ENCODE measurements at regions not wholly inside any gene's neighbourhood (a gene's known extent, or its start where the extent isn't known, plus 50 kb on each side); places are given as distances from the start of the nearest gene placed in this dataset.
"Not testable (repeated sequence)": the region's sequence is repeated elsewhere in the genome, so short reads cannot be mapped to it uniquely, and the experiment has no call there.

DNA sequence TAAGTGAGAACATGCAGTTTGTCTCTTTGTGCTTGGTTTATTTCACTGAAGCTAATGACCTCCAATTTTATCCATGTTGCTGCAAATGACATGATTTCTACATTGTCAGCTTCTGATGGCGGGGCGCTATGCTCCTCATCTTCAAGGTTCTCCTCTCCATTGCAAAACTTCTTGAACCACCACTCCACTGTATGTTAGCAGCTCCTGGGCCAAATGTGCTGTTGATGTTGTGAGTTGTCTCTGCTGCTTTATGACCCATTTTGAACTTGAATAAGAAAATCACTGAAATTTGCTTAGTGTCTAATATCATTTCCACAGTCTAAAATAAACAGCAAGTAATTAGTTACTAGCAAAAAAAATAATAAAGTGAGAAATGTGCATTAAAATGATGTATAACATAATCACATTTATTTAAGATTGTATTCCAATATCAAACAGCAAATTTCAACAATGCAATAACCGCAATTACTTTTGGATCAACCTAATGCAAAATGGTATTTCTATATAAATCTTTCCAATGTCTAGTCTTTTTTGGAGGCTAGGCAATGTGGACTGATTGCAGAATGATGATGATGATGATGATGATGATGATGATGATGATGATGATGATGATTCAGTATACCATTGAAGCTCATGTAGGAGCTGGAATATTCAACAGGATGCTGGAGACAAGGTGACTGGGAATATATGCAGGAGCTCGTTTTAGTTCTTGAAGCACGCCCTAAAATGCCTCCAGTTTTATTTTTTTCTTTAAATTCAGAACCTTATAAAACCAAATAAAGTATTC, 304.9 kb upstream of the KYNU start:
- DNase-seq, result no peak
- Histone ChIP-seq H3K27me3 (ENCODE audit: low read depth) (no peaks in the 10 kb centered on the region), H3K9me3 (replicated peaks) (no peaks in the 10 kb centered on the region), H3K4me3 (no peak overlapping the region), H3K36me3 (no peaks in the 10 kb centered on the region), H3K27ac (replicated peaks) (no peak overlapping the region), H3K4me1 (no peaks in the 10 kb centered on the region)
- intact Hi-C loops (cut with micrococcal nuclease), result no loop called here
- TF ChIP-seq, protein P1, sequence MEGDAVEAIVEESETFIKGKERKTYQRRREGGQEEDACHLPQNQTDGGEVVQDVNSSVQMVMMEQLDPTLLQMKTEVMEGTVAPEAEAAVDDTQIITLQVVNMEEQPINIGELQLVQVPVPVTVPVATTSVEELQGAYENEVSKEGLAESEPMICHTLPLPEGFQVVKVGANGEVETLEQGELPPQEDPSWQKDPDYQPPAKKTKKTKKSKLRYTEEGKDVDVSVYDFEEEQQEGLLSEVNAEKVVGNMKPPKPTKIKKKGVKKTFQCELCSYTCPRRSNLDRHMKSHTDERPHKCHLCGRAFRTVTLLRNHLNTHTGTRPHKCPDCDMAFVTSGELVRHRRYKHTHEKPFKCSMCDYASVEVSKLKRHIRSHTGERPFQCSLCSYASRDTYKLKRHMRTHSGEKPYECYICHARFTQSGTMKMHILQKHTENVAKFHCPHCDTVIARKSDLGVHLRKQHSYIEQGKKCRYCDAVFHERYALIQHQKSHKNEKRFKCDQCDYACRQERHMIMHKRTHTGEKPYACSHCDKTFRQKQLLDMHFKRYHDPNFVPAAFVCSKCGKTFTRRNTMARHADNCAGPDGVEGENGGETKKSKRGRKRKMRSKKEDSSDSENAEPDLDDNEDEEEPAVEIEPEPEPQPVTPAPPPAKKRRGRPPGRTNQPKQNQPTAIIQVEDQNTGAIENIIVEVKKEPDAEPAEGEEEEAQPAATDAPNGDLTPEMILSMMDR (IDR thresholded peaks at IDR 0.05; ENCODE audit: borderline replicate concordance), result no peak

DNA sequence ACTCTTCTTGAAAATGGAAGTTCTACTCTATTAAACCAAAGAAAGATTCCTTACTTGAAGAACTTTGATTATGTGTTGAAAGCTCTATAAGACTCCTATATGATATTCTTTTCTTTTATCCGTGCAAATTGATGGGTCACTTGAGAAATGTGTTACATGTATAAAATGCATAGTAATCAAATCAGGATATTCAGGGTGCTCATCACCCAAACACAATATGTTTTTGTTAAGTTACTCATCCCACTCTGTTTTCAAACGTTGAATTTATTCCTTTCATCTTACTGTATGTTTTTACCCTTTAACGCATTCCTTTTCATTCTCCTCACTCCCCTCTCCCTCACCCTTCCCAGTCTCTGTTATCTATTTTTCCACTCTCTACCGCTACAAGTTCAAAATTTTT, 305.5 kb upstream of the KYNU start:
- no peak for DNase-seq
- Histone ChIP-seq H3K9me3 (replicated peaks) (no peaks in the 10 kb centered on the region), H3K27ac (replicated peaks) (no peak overlapping the region), H3K27me3 (ENCODE audit: low read depth) (no peaks in the 10 kb centered on the region), H3K36me3 (no peaks in the 10 kb centered on the region), H3K4me3 (no peak overlapping the region), H3K4me1 (no peaks in the 10 kb centered on the region)
- TF ChIP-seq, protein P1 (IDR thresholded peaks at IDR 0.05; ENCODE audit: borderline replicate concordance), result no peak
- intact Hi-C loops (cut with micrococcal nuclease), result no loop called here

DNA sequence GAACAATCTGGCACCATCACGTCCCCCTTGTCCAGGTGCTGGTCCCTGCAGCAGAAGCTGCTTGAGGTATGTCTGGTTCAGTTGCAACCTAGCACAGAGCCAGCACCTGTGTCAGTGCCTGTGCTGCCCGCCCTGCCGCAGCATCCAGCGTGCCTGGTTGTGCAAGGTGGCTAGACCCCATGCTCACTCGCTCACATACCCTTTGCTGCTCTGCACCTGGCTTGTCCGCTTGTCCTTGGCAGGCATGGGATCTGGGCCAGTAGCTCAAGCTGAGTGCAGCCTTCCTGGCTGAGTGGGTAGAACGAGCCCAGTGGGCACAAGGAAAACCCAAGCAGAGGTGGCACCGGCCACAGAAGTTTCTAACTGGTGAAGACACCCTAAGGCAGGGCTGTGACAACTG, 314.6 kb upstream of the KYNU start:
- Histone ChIP-seq H3K27me3 (ENCODE audit: low read depth) (no peaks in the 10 kb centered on the region), H3K27ac (replicated peaks) (no peak overlapping the region), H3K36me3 (no peaks in the 10 kb centered on the region), H3K4me1 (no peaks in the 10 kb centered on the region), H3K9me3 (replicated peaks) (no peaks in the 10 kb centered on the region), H3K4me3 (no peak overlapping the region)
- DNase-seq, result no peak
- intact Hi-C loops (cut with micrococcal nuclease), result no loop called here
- TF ChIP-seq, protein P1 (IDR thresholded peaks at IDR 0.05; ENCODE audit: borderline replicate concordance), result no peak

DNA sequence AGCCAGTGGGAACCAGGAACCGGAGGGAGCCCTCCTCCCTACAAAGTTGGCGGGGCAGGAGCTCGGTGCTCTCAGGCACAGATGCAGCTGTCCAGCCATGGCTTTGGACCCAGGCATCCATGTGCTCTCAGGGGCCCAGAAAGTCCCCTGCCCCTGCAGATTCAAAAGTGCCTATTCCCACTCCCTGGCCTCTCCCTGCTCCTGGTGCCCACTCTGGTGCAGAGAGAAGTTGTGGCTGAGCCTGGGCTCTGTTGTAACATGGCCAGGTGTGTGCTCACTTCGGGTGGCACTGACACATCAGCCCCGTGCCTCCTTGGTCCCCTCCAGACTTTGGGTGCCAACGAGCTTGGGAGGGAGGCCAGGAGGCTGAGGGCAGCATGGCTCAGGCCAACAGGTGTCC, 315.8 kb upstream of the KYNU start:
- intact Hi-C loops (cut with micrococcal nuclease), result no loop called here
- Histone ChIP-seq H3K27ac (replicated peaks) (no peak overlapping the region), H3K9me3 (replicated peaks) (no peaks in the 10 kb centered on the region), H3K36me3 (no peaks in the 10 kb centered on the region), H3K4me1 (no peaks in the 10 kb centered on the region), H3K4me3 (no peak overlapping the region), H3K27me3 (ENCODE audit: low read depth) (no peaks in the 10 kb centered on the region)
- DNase-seq, result no peak
- TF ChIP-seq, protein P1 (IDR thresholded peaks at IDR 0.05; ENCODE audit: borderline replicate concordance), result no peak

DNA sequence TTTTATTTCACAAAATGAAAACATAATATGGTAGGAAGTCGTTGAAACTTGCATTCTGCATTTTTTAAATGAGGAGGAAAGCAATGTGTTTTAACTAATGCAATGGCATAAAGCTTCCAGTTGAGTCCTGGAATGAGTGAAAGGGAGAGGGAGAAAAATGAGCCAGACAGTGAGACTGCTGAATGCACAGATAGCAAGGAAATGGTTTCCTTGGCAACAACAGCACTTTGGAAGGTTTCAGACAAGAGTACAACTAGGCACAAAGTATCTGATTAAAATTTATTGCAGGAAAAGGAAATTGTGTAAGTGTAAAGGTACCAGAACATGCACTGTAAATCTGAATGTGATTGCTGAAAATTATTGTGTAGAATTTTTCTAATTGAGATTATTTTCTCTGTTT, 320.1 kb upstream of the KYNU start:
- intact Hi-C loops (cut with micrococcal nuclease), result no loop called here

DNA sequence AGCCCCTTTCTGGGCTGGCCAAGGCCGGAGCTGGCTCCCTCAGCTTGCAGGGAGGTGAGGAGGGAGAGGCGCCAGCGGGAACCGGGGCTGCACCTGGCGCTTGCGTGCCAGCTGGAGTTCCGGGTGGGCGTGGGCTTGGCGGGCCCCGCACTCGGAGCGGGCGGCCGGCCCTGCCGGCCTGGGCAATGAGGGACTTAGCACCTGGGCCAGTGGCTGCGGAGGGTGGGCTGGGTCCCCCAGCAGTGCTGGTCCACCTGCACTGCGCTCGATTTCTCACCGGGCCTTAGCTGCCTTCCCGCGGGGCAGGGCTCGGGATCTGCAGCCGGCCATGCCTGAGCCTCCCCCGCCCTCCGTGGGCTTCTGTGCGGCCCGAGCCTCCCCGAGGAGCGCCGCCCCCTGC, 331.5 kb upstream of the KYNU start:
- H3K27ac ChIP-seq (replicated peaks); H3K4me3 ChIP-seq; intact Hi-C loops (cut with micrococcal nuclease); H3K27me3 ChIP-seq (ENCODE audit: low read depth); DNase-seq; H3K4me1 ChIP-seq; H3K36me3 ChIP-seq: not testable (repeated sequence)
- H3K9me3 ChIP-seq (replicated peaks), result peaks cover 45% of the 10 kb centered on the region

More for the DNA sequence above, 320.1 kb upstream of the KYNU start:
- Histone ChIP-seq H3K4me3 (no peak overlapping the region), H3K9me3 (replicated peaks) (no peaks in the 10 kb centered on the region), H3K4me1 (no peaks in the 10 kb centered on the region), H3K27me3 (ENCODE audit: low read depth) (no peaks in the 10 kb centered on the region), H3K27ac (replicated peaks) (no peak overlapping the region), H3K36me3 (no peaks in the 10 kb centered on the region)
- TF ChIP-seq, protein P1 (IDR thresholded peaks at IDR 0.05; ENCODE audit: borderline replicate concordance), result no peak
- no peak for DNase-seq

Measured in left ventricle myocardium inferior (tissue), 1 donor.